ENCODE measurements at regions not wholly inside any gene's neighbourhood (a gene's known extent, or its start where the extent isn't known, plus 50 kb on each side); places are given as distances from the start of the nearest gene placed in this dataset.

GRCh38 chr5:167057665-167058064 is 1233.8 kb upstream of the WWC1 start:
- Histone ChIP-seq H3K4me1 (ENCODE audit: control insufficient read depth in 2 of 2, insufficient read depth in 2 of 2, low read length in 1 of 2) (no peaks in the 10 kb centered on the region), H3K27me3 (ENCODE audit: control insufficient read depth in 1 of 2, insufficient read depth in 2 of 2, low read length in 2 of 2) (no peaks in the 10 kb centered on the region), H3K36me3 (ENCODE audit: control insufficient read depth in 2 of 2, insufficient read depth in 2 of 2, low read length in 1 of 2) (no peaks in the 10 kb centered on the region), H3K9me3 (ENCODE audit: control insufficient read depth in 2 of 2, insufficient read depth in 1 of 2, low read depth in 1 of 2, low read length in 1 of 2) (no peaks in the 10 kb centered on the region), H3K27ac (ENCODE audit: low read depth in 2 of 2, low read length in 1 of 2) (no peak overlapping the region), H3K4me3 (ENCODE audit: low read depth in 1 of 2, low read length in 2 of 2) (no peak overlapping the region)

GRCh38 chr5:167061695-167062094 is 1229.8 kb upstream of the WWC1 start:
- Histone ChIP-seq H3K36me3 (ENCODE audit: control insufficient read depth in 2 of 2, insufficient read depth in 2 of 2, low read length in 1 of 2) (no peaks in the 10 kb centered on the region), H3K27ac (ENCODE audit: low read depth in 2 of 2, low read length in 1 of 2) (no peak overlapping the region), H3K4me3 (ENCODE audit: low read depth in 1 of 2, low read length in 2 of 2) (no peak overlapping the region), H3K27me3 (ENCODE audit: control insufficient read depth in 1 of 2, insufficient read depth in 2 of 2, low read length in 2 of 2) (no peaks in the 10 kb centered on the region), H3K4me1 (ENCODE audit: control insufficient read depth in 2 of 2, insufficient read depth in 2 of 2, low read length in 1 of 2) (no peaks in the 10 kb centered on the region), H3K9me3 (ENCODE audit: control insufficient read depth in 2 of 2, insufficient read depth in 1 of 2, low read depth in 1 of 2, low read length in 1 of 2) (no peaks in the 10 kb centered on the region)
- 29 to 30% methylated on average over 4 of the region's 4 CpGs for WGBS, 2 donors

- WGBS, 2 donors = 57 to 63% methylated on average over 4 of the region's 4 CpGs
- Histone ChIP-seq H3K27ac (ENCODE audit: low read depth in 2 of 2, low read length in 1 of 2) (no peak overlapping the region), H3K27me3 (ENCODE audit: control insufficient read depth in 1 of 2, insufficient read depth in 2 of 2, low read length in 2 of 2) (no peaks in the 10 kb centered on the region), H3K4me1 (ENCODE audit: control insufficient read depth in 2 of 2, insufficient read depth in 2 of 2, low read length in 1 of 2) (no peaks in the 10 kb centered on the region), H3K4me3 (ENCODE audit: low read depth in 1 of 2, low read length in 2 of 2) (no peak overlapping the region), H3K9me3 (ENCODE audit: control insufficient read depth in 2 of 2, insufficient read depth in 1 of 2, low read depth in 1 of 2, low read length in 1 of 2) (no peaks in the 10 kb centered on the region), H3K36me3 (ENCODE audit: control insufficient read depth in 2 of 2, insufficient read depth in 2 of 2, low read length in 1 of 2) (no peaks in the 10 kb centered on the region)
These were observed 1228.3 kb upstream of the WWC1 start for GRCh38 chr5:167063116-167063515.

- no peaks in the 10 kb centered on the region for H3K4me1 ChIP-seq (ENCODE audit: control insufficient read depth in 2 of 2, insufficient read depth in 2 of 2, low read length in 1 of 2)
- no peaks in the 10 kb centered on the region for H3K27me3 ChIP-seq (ENCODE audit: control insufficient read depth in 1 of 2, insufficient read depth in 2 of 2, low read length in 2 of 2)
- no peaks in the 10 kb centered on the region for H3K36me3 ChIP-seq (ENCODE audit: control insufficient read depth in 2 of 2, insufficient read depth in 2 of 2, low read length in 1 of 2)
- H3K27ac ChIP-seq (ENCODE audit: low read depth in 2 of 2, low read length in 1 of 2) = no peak overlapping the region
- no peaks in the 10 kb centered on the region for H3K9me3 ChIP-seq (ENCODE audit: control insufficient read depth in 2 of 2, insufficient read depth in 1 of 2, low read depth in 1 of 2, low read length in 1 of 2)
- H3K4me3 ChIP-seq (ENCODE audit: low read depth in 1 of 2, low read length in 2 of 2) = no peak overlapping the region
- WGBS, 2 donors = 74 to 80% methylated on average over 8 of the region's 8 CpGs
These were observed 1227.7 kb upstream of the WWC1 start for GRCh38 chr5:167063788-167064187.

- H3K27ac ChIP-seq (ENCODE audit: low read depth in 2 of 2, low read length in 1 of 2) = no peak overlapping the region
- H3K36me3 ChIP-seq (ENCODE audit: control insufficient read depth in 2 of 2, insufficient read depth in 2 of 2, low read length in 1 of 2) = no peaks in the 10 kb centered on the region
- no peaks in the 10 kb centered on the region for H3K4me1 ChIP-seq (ENCODE audit: control insufficient read depth in 2 of 2, insufficient read depth in 2 of 2, low read length in 1 of 2)
- H3K9me3 ChIP-seq (ENCODE audit: control insufficient read depth in 2 of 2, insufficient read depth in 1 of 2, low read depth in 1 of 2, low read length in 1 of 2) = no peaks in the 10 kb centered on the region
- no peaks in the 10 kb centered on the region for H3K27me3 ChIP-seq (ENCODE audit: control insufficient read depth in 1 of 2, insufficient read depth in 2 of 2, low read length in 2 of 2)
- 63 to 66% methylated on average over 13 of the region's 13 CpGs for WGBS, 2 donors
- no peak overlapping the region for H3K4me3 ChIP-seq (ENCODE audit: low read depth in 1 of 2, low read length in 2 of 2)
These were observed 1227.2 kb upstream of the WWC1 start for GRCh38 chr5:167064198-167064776.

GRCh38 chr5:167065794-167066193 is 1225.7 kb upstream of the WWC1 start:
- no peak overlapping the region for H3K27ac ChIP-seq (ENCODE audit: low read depth in 2 of 2, low read length in 1 of 2)
- no peak overlapping the region for H3K4me3 ChIP-seq (ENCODE audit: low read depth in 1 of 2, low read length in 2 of 2)
- H3K36me3 ChIP-seq (ENCODE audit: control insufficient read depth in 2 of 2, insufficient read depth in 2 of 2, low read length in 1 of 2) = no peaks in the 10 kb centered on the region
- no peaks in the 10 kb centered on the region for H3K9me3 ChIP-seq (ENCODE audit: control insufficient read depth in 2 of 2, insufficient read depth in 1 of 2, low read depth in 1 of 2, low read length in 1 of 2)
- H3K27me3 ChIP-seq (ENCODE audit: control insufficient read depth in 1 of 2, insufficient read depth in 2 of 2, low read length in 2 of 2) = no peaks in the 10 kb centered on the region
- no peaks in the 10 kb centered on the region for H3K4me1 ChIP-seq (ENCODE audit: control insufficient read depth in 2 of 2, insufficient read depth in 2 of 2, low read length in 1 of 2)
- WGBS, 2 donors = 57 to 66% methylated on average over 3 of the region's 3 CpGs

GRCh38 chr5:167071981-167072610 is 1219.3 kb upstream of the WWC1 start:
- no peak overlapping the region for H3K27ac ChIP-seq (ENCODE audit: low read depth in 2 of 2, low read length in 1 of 2)
- no peaks in the 10 kb centered on the region for H3K36me3 ChIP-seq (ENCODE audit: control insufficient read depth in 2 of 2, insufficient read depth in 2 of 2, low read length in 1 of 2)
- WGBS, 2 donors = 45 to 47% methylated on average over 5 of the region's 5 CpGs
- H3K9me3 ChIP-seq (ENCODE audit: control insufficient read depth in 2 of 2, insufficient read depth in 1 of 2, low read depth in 1 of 2, low read length in 1 of 2) = no peaks in the 10 kb centered on the region
- H3K4me3 ChIP-seq (ENCODE audit: low read depth in 1 of 2, low read length in 2 of 2) = no peak overlapping the region
- no peaks in the 10 kb centered on the region for H3K27me3 ChIP-seq (ENCODE audit: control insufficient read depth in 1 of 2, insufficient read depth in 2 of 2, low read length in 2 of 2)
- H3K4me1 ChIP-seq (ENCODE audit: control insufficient read depth in 2 of 2, insufficient read depth in 2 of 2, low read length in 1 of 2) = no peaks in the 10 kb centered on the region

GRCh38 chr5:167081561-167081960 is 1209.9 kb upstream of the WWC1 start:
- no peak overlapping the region for H3K27ac ChIP-seq (ENCODE audit: low read depth in 2 of 2, low read length in 1 of 2)
- H3K9me3 ChIP-seq (ENCODE audit: control insufficient read depth in 2 of 2, insufficient read depth in 1 of 2, low read depth in 1 of 2, low read length in 1 of 2) = no peaks in the 10 kb centered on the region
- whole genome bisulfite sequencing, 2 donors = 38 to 39% methylated on average over 4 of the region's 4 CpGs
- H3K27me3 ChIP-seq (ENCODE audit: control insufficient read depth in 1 of 2, insufficient read depth in 2 of 2, low read length in 2 of 2) = no peaks in the 10 kb centered on the region
- no peaks in the 10 kb centered on the region for H3K36me3 ChIP-seq (ENCODE audit: control insufficient read depth in 2 of 2, insufficient read depth in 2 of 2, low read length in 1 of 2)
- no peaks in the 10 kb centered on the region for H3K4me1 ChIP-seq (ENCODE audit: control insufficient read depth in 2 of 2, insufficient read depth in 2 of 2, low read length in 1 of 2)
- H3K4me3 ChIP-seq (ENCODE audit: low read depth in 1 of 2, low read length in 2 of 2) = no peak overlapping the region

- Histone ChIP-seq H3K4me1 (ENCODE audit: control insufficient read depth in 2 of 2, insufficient read depth in 2 of 2, low read length in 1 of 2) (no peaks in the 10 kb centered on the region), H3K9me3 (ENCODE audit: control insufficient read depth in 2 of 2, insufficient read depth in 1 of 2, low read depth in 1 of 2, low read length in 1 of 2) (no peaks in the 10 kb centered on the region), H3K36me3 (ENCODE audit: control insufficient read depth in 2 of 2, insufficient read depth in 2 of 2, low read length in 1 of 2) (no peaks in the 10 kb centered on the region), H3K27me3 (ENCODE audit: control insufficient read depth in 1 of 2, insufficient read depth in 2 of 2, low read length in 2 of 2) (no peaks in the 10 kb centered on the region), H3K4me3 (ENCODE audit: low read depth in 1 of 2, low read length in 2 of 2) (no peak overlapping the region), H3K27ac (ENCODE audit: low read depth in 2 of 2, low read length in 1 of 2) (no peak overlapping the region)
- 63 to 77% methylated on average over 12 of the region's 12 CpGs for WGBS, 2 donors
These were observed 1194.6 kb upstream of the WWC1 start for GRCh38 chr5:167096816-167097215.

GRCh38 chr5:167104351-167104750 is 1187.1 kb upstream of the WWC1 start:
- Histone ChIP-seq H3K9me3 (ENCODE audit: control insufficient read depth in 2 of 2, insufficient read depth in 1 of 2, low read depth in 1 of 2, low read length in 1 of 2) (no peaks in the 10 kb centered on the region), H3K4me1 (ENCODE audit: control insufficient read depth in 2 of 2, insufficient read depth in 2 of 2, low read length in 1 of 2) (no peaks in the 10 kb centered on the region), H3K36me3 (ENCODE audit: control insufficient read depth in 2 of 2, insufficient read depth in 2 of 2, low read length in 1 of 2) (no peaks in the 10 kb centered on the region), H3K27ac (ENCODE audit: low read depth in 2 of 2, low read length in 1 of 2) (no peak overlapping the region), H3K4me3 (ENCODE audit: low read depth in 1 of 2, low read length in 2 of 2) (no peak overlapping the region), H3K27me3 (ENCODE audit: control insufficient read depth in 1 of 2, insufficient read depth in 2 of 2, low read length in 2 of 2) (no peaks in the 10 kb centered on the region)
- 90 to 93% methylated on average over 4 of the region's 4 CpGs for WGBS, 2 donors
